ENCODE measurements at regions not wholly inside any gene's neighbourhood (a gene's known extent, or its start where the extent isn't known, plus 50 kb on each side); places are given as distances from the start of the nearest gene placed in this dataset.

DNA sequence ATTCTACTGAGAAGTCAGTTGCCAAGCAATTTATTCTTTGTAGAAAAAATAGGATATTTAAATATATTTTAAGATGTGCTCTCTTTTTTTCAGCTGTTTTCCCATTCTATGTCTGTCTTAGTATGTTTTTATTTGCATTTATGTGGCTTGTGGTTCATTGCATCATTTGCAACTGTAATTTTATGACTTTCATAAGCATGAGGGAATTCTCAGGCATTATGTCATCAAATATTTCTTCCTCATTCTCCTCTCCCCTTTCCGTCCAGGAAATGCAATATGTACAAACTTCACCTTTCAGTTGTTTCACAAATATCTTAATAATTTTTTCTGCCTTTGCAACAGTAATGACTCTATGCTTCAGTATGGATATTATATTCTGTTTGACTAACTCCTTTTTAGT is 560.2 kb upstream of the LRATD1 start:
- TF ChIP-seq CTCF (IDR thresholded peaks at IDR 0.05) (no peak), EZH2phosphoT487 (IDR thresholded peaks at IDR 0.05) (no peak), EZH2 (IDR thresholded peaks at IDR 0.05) (no peak)
